Stimulated activated CD8-positive, alpha-beta memory T cell treated with anti-CD3 and anti-CD28 coated beads, Interleukin-7, amount 100 ng/mL, for 48 hours (primary cell): ENCODE measurements at regions not wholly inside any gene's neighbourhood (a gene's known extent, or its start where the extent isn't known, plus 50 kb on each side); places are given as distances from the start of the nearest gene placed in this dataset.
"Not testable (repeated sequence)": the region's sequence is repeated elsewhere in the genome, so short reads cannot be mapped to it uniquely, and the experiment has no call there.

Experiments
- DNase-seq, 2 donors: peaks; one replicate each; pipeline ENCODE4 v3.0.0-alpha.2; 2020; ENCODE audit warnings: low read depth in 1 of 2; ENCODE audit errors: extremely low read depth in 1 of 2

GRCh38 chr7:146057958-146058357 is 58.6 kb upstream of the CNTNAP2 start:
- DNase-seq: no peak

- DNase-seq: no peak
These were observed 61.7 kb upstream of the CNTNAP2 start for GRCh38 chr7:146054909-146055308.

- DNase-seq: no peak
These were observed 63.1 kb upstream of the CNTNAP2 start for GRCh38 chr7:146053492-146053891.

- not testable (repeated sequence) for DNase-seq
These were observed 73.3 kb upstream of the CNTNAP2 start for GRCh38 chr7:146043310-146043709.

GRCh38 chr7:146028251-146028750 is 88.3 kb upstream of the CNTNAP2 start:
- no peak for DNase-seq

- DNase-seq: no peak
These were observed 89.4 kb upstream of the CNTNAP2 start for GRCh38 chr7:146027243-146027642.

GRCh38 chr7:146022776-146023175 is 93.8 kb upstream of the CNTNAP2 start:
- DNase-seq: no peak

GRCh38 chr7:146019041-146020004 is 97.3 kb upstream of the CNTNAP2 start:
- DNase-seq: not testable (repeated sequence)

GRCh38 chr7:146017366-146017765 is 99.2 kb upstream of the CNTNAP2 start:
- DNase-seq: not testable (repeated sequence)

GRCh38 chr7:146014154-146014553 is 102.4 kb upstream of the CNTNAP2 start:
- not testable (repeated sequence) for DNase-seq

- no peak for DNase-seq
These were observed 108.3 kb upstream of the CNTNAP2 start for GRCh38 chr7:146008293-146008692.

- no peak for DNase-seq
These were observed 111.8 kb upstream of the CNTNAP2 start for GRCh38 chr7:146004805-146005204.

- no peak for DNase-seq
These were observed 114.0 kb upstream of the CNTNAP2 start for GRCh38 chr7:146002431-146003078.

GRCh38 chr7:146002008-146002407 is 114.6 kb upstream of the CNTNAP2 start:
- no peak for DNase-seq

- DNase-seq: no peak
These were observed 115.7 kb upstream of the CNTNAP2 start for GRCh38 chr7:146000882-146001281.

- DNase-seq: no peak
These were observed 127.1 kb upstream of the CNTNAP2 start for GRCh38 chr7:145989469-145989868.

- no peak for DNase-seq
These were observed 130.2 kb upstream of the CNTNAP2 start for GRCh38 chr7:145986248-145986874.

- DNase-seq: no peak
These were observed 137.8 kb upstream of the CNTNAP2 start for GRCh38 chr7:145978769-145979168.

- no peak for DNase-seq
These were observed 156.6 kb upstream of the CNTNAP2 start for GRCh38 chr7:145959981-145960380.

GRCh38 chr7:145957160-145957890 is 159.3 kb upstream of the CNTNAP2 start:
- DNase-seq: no peak

- no peak for DNase-seq
These were observed 165.0 kb upstream of the CNTNAP2 start for GRCh38 chr7:145951566-145951965.
